CD14-positive monocyte (primary cell): ENCODE measurements at regions not wholly inside any gene's neighbourhood (a gene's known extent, or its start where the extent isn't known, plus 50 kb on each side); places are given as distances from the start of the nearest gene placed in this dataset.

Source experiments
- DNase-seq, 3 donors: peaks; one replicate each; pipeline ENCODE4 v3.0.0-alpha.2; 2011 to 2022
- H2AFZ ChIP-seq: 2 replicates; pipeline ENCODE4 v1.6.0; 2012; ENCODE audit warnings: mild to moderate bottlenecking, low read depth, low read length, inconsistent platforms; ENCODE audit not compliant: insufficient read depth, poor library complexity, severe bottlenecking
- H3K27ac ChIP-seq, 2 donors: 1 replicate in 1 of 2; 2 replicates in 1 of 2; pipeline ENCODE4 v1.5.1; 2012 to 2013; ENCODE audit warnings: low read length in 2 of 2, control low read depth in 1 of 2, inconsistent platforms in 1 of 2, low read depth in 1 of 2, mild to moderate bottlenecking in 1 of 2
- H3K27me3 ChIP-seq, 2 donors: one replicate each; pipeline versions ENCODE4 v1.6.0 to v1.6.1; 2011 to 2013; ENCODE audit warnings: low read length in 2 of 2; ENCODE audit not compliant: control insufficient read depth in 2 of 2, insufficient read depth in 2 of 2
- H3K36me3 ChIP-seq, 2 donors: replicated peaks in 1 of 2; 1 replicate in 1 of 2; 2 replicates in 1 of 2; pipeline versions ENCODE4 v1.5.1 to v1.6.1; 2012 to 2013; ENCODE audit warnings: low read length in 2 of 2, control low read depth in 1 of 2, inconsistent platforms in 1 of 2, mild to moderate bottlenecking in 1 of 2; ENCODE audit not compliant: insufficient read depth in 2 of 2, control insufficient read depth in 1 of 2
- H3K4me1 ChIP-seq, 2 donors: 1 replicate in 1 of 2; 2 replicates in 1 of 2; pipeline versions ENCODE4 v1.5.1 to v1.6.1; 2012 to 2013; ENCODE audit warnings: low read length in 2 of 2, control low read depth in 1 of 2, inconsistent platforms in 1 of 2, mild to moderate bottlenecking in 1 of 2, moderate library complexity in 1 of 2; ENCODE audit not compliant: insufficient read depth in 2 of 2, control insufficient read depth in 1 of 2
- H3K4me2 ChIP-seq: replicated peaks from 2 replicates; pipeline ENCODE3; 2012; ENCODE audit warnings: low read length, moderate library complexity, mild to moderate bottlenecking; ENCODE audit not compliant: poor library complexity, severe bottlenecking; ENCODE audit errors: extremely low read depth
- H3K4me3 ChIP-seq, 3 experiments: fragments of 200-600 bp in 1 of 3; sonication (generic) in 1 of 3; replicated peaks in 1 of 3; 1 replicate in 2 of 3; 2 replicates in 1 of 3; pipeline ENCODE4 v1.5.1; 2011 to 2013; ENCODE audit warnings: low read length in 3 of 3, mild to moderate bottlenecking in 3 of 3, control low read depth in 2 of 3, low read depth in 2 of 3, inconsistent platforms in 1 of 3, moderate library complexity in 1 of 3
- H3K79me2 ChIP-seq: 2 replicates; pipeline ENCODE4 v1.6.0; 2012; ENCODE audit warnings: mild to moderate bottlenecking, control low read depth, inconsistent platforms, low read length, moderate library complexity; ENCODE audit not compliant: insufficient read depth
- H3K9ac ChIP-seq: 2 replicates; pipeline ENCODE4 v1.6.0; 2017; ENCODE audit warnings: low read length, mild to moderate bottlenecking; ENCODE audit not compliant: insufficient read depth, poor library complexity, severe bottlenecking
- H3K9me3 ChIP-seq, 2 donors: replicated peaks in 1 of 2; 1 replicate in 1 of 2; 2 replicates in 1 of 2; pipeline versions ENCODE4 v1.5.1 to v1.6.1; 2012 to 2013; ENCODE audit warnings: low read length in 2 of 2, control low read depth in 1 of 2; ENCODE audit not compliant: control insufficient read depth in 1 of 2, insufficient read depth in 1 of 2
- H4K20me1 ChIP-seq: 2 replicates; pipeline ENCODE4 v1.6.0; 2012; ENCODE audit warnings: mild to moderate bottlenecking, low read length, control low read depth, moderate library complexity; ENCODE audit not compliant: insufficient read depth
- H3K27ac Mint-ChIP-seq, 7 donors: one replicate each; pipeline ENCODE4 v1.8.0; 2020; ENCODE audit warnings: mild to moderate bottlenecking in 7 of 7, mixed read lengths in 7 of 7, moderate library complexity in 6 of 7, inconsistent platforms in 2 of 7
- H3K27me3 Mint-ChIP-seq, 3 donors: one replicate each; pipeline ENCODE4 v1.8.0; 2021 to 2022; ENCODE audit warnings: low read depth in 3 of 3, mild to moderate bottlenecking in 3 of 3, mixed read lengths in 3 of 3, moderate library complexity in 3 of 3, inconsistent platforms in 1 of 3
- H3K36me3 Mint-ChIP-seq, 2 donors: one replicate each; pipeline ENCODE4 v1.8.0; 2020; ENCODE audit warnings: mixed read lengths in 2 of 2, inconsistent platforms in 1 of 2, mild to moderate bottlenecking in 1 of 2
- H3K4me1 Mint-ChIP-seq: one replicate; pipeline ENCODE4 v1.8.0; 2020; ENCODE audit warnings: mild to moderate bottlenecking, mixed read lengths
- H3K4me3 Mint-ChIP-seq, 2 donors: one replicate each; pipeline ENCODE4 v1.8.0; 2020; ENCODE audit warnings: mild to moderate bottlenecking in 2 of 2, mixed read lengths in 2 of 2, moderate library complexity in 1 of 2
- H3K9me3 Mint-ChIP-seq, 7 donors: one replicate each; pipeline ENCODE4 v1.8.0; 2020 to 2022; ENCODE audit warnings: mixed read lengths in 7 of 7, mild to moderate bottlenecking in 6 of 7, moderate library complexity in 6 of 7, inconsistent platforms in 2 of 7
- CTCF ChIP-seq: fragments of 200-600 bp; IDR thresholded peaks from one replicate; pipeline ENCODE4 v1.8.0; 2022; ENCODE audit warnings: antibody characterized with exemption, mild to moderate bottlenecking
- WGBS: methylation state at CpG from one replicate; pipeline ENCODE4 v1.1.5; 2013; ENCODE audit warnings: missing lambda C conversion rate; ENCODE audit not compliant: insufficient coverage; 5-methylcytosine and 5-hydroxymethylcytosine counted together
- intact Hi-C, 2 donors: fragments of 100-400 bp; cut with micrococcal nuclease; formaldehyde crosslinking; loops; one replicate each; pipeline versions ENCODE4 v1.15.0 to v1.15.1; 2023

- Histone ChIP-seq H3K27ac (no peak overlapping the region), H3K4me2 (no peak overlapping the region), H3K27me3 (no peaks in the 10 kb centered on the region), H3K4me1 (no peaks in the 10 kb centered on the region), H2AFZ (no peak overlapping the region), H3K36me3 (no peaks in the 10 kb centered on the region), H3K4me3 (no peak overlapping the region), H4K20me1 (no peaks in the 10 kb centered on the region), H3K9me3 (no peaks in the 10 kb centered on the region), H3K79me2 (no peaks in the 10 kb centered on the region), H3K9ac (no peak overlapping the region)
- intact Hi-C loops = no loop called here
- Mint-ChIP-seq H3K4me1 (no peaks in the 10 kb centered on the region), H3K27ac (no peak overlapping the region), H3K9me3 (peaks cover 0 to 17% (median 8%) of the 10 kb centered on the region in 7 donors), H3K27me3 (peaks cover 12 to 18% (median 14%) of the 10 kb centered on the region in 3 donors), H3K4me3 (no peak overlapping the region), H3K36me3 (no peaks in the 10 kb centered on the region)
- no peak for TF ChIP-seq CTCF
- 91% methylated on average over 3 of the region's 5 CpGs for WGBS
- no peak for DNase-seq
These were observed 430.2 kb upstream of the EEF2KMT start for GRCh38 chr16:5527817-5528216.

GRCh38 chr16:5526826-5527225 lies 429.2 kb upstream of the EEF2KMT start:
- Histone ChIP-seq H3K9me3 (no peaks in the 10 kb centered on the region), H3K4me2 (no peak overlapping the region), H3K79me2 (no peaks in the 10 kb centered on the region), H3K27me3 (no peaks in the 10 kb centered on the region), H4K20me1 (no peaks in the 10 kb centered on the region), H3K4me1 (no peaks in the 10 kb centered on the region), H2AFZ (no peak overlapping the region), H3K36me3 (no peaks in the 10 kb centered on the region), H3K27ac (no peak overlapping the region), H3K4me3 (no peak overlapping the region), H3K9ac (no peak overlapping the region)
- TF ChIP-seq CTCF = no peak
- H3K27me3 Mint-ChIP-seq = peaks cover 13 to 19% (median 14%) of the 10 kb centered on the region in 3 donors
- H3K4me3 Mint-ChIP-seq = no peak overlapping the region
- peak overlapping the region in 1 of 7 donors; percentile 46 for H3K27ac Mint-ChIP-seq
- no peaks in the 10 kb centered on the region for H3K36me3 Mint-ChIP-seq
- no peaks in the 10 kb centered on the region for H3K4me1 Mint-ChIP-seq
- 96% methylated on average over 4 of the region's 8 CpGs for WGBS
- DNase-seq = no peak
- peaks cover 0 to 17% (median 4%) of the 10 kb centered on the region in 7 donors for H3K9me3 Mint-ChIP-seq
- intact Hi-C loops = no loop called here
